ENCODE measurements at regions not wholly inside any gene's neighbourhood (a gene's known extent, or its start where the extent isn't known, plus 50 kb on each side); places are given as distances from the start of the nearest gene placed in this dataset.

GRCh38 chr6:9614778-9615177 lies 800.1 kb downstream of the TFAP2A start:
- TF ChIP-seq CBX3 (IDR thresholded peaks at IDR 0.05; ENCODE audit: low read depth) (no peak), CTCF (IDR thresholded peaks at IDR 0.05 in 2 of 3, conservative IDR thresholded peaks at IDR 0.05 in 1 of 3; ENCODE audit: borderline replicate concordance in 1 of 3, insufficient read depth in 1 of 3, low read depth in 2 of 3, low read length in 2 of 3) (no peak), YY1 (IDR thresholded peaks at IDR 0.05; ENCODE audit: extremely low read depth, insufficient replicate concordance, low read depth, low read length) (no peak), EZH2 (IDR thresholded peaks at IDR 0.05) (no peak), FOSL1 (IDR thresholded peaks at IDR 0.05; ENCODE audit: low read depth) (no peak), POLR2A (IDR thresholded peaks at IDR 0.05; ENCODE audit: borderline replicate concordance, extremely low read depth, insufficient read depth, insufficient read length) (no peak), MAX (IDR thresholded peaks at IDR 0.05) (no peak), CEBPB (IDR thresholded peaks at IDR 0.05; ENCODE audit: low read depth) (no peak), POLR2AphosphoS5 (IDR thresholded peaks at IDR 0.05; ENCODE audit: low read depth, low read length) (no peak)
